ENCODE measurements at regions not wholly inside any gene's neighbourhood (a gene's known extent, or its start where the extent isn't known, plus 50 kb on each side); places are given as distances from the start of the nearest gene placed in this dataset.
"Not testable (repeated sequence)": the region's sequence is repeated elsewhere in the genome, so short reads cannot be mapped to it uniquely, and the experiment has no call there.

DNA sequence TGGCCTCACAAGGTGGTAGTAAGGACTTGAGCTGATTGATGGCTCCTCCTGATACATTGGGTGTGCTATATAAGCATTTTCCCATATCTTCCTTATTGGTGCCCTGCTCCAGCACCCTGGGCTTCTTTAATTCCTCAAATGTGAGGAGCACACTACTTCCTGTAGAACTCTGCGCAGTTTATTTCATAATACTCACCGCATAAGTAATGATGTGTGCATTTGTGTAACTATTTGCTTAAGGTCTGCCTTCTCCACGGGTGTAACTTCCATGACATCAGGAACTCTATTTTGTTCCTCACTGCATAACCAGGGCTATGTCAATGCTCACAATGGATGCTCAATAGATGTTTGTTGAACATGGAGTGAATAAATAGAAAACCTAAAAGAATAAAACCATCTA is 392.2 kb downstream of the SEC23A start:
- no peak for DNase-seq (ENCODE audit: low read depth in 2 of 2)

DNA sequence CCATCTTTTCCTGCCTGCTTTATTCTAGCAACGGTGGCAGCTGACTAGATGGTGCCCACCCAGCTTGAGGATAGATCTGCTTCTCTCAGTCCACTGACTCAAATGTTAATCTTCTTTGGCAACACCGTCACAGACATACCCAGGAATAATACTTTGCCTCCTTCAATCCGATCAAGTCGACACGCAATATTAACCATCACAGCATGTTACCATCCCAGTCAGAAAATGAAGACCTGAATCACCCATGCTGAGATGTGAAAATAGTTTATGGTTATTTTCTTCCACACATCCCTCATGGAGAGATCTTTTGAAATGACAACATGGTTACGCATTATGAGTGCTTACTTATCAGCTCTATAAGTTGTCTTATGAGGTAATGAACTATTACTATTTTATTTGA is 392.8 kb downstream of the SEC23A start:
- no peak for DNase-seq (ENCODE audit: low read depth in 2 of 2)

DNA sequence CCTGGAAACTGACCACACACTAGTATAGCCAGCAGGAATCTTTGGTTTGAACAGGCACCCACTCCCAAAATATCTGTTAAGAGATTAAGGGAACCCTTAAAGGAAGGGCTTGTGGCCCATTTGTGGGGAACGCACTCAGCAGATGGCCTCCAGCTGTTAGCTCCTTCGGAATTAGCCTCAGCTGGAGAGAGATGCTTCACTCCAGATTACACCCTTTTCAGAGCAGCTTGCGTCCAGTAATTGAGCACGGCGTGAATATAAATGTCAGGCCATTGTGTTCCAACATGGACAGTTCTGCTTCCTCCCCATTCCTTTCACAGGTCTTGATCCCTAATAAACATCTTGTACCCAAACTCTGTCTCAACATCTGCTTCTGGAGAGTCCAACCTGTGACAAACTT is 397.8 kb downstream of the SEC23A start:
- DNase-seq (ENCODE audit: low read depth in 2 of 2): no peak

DNA sequence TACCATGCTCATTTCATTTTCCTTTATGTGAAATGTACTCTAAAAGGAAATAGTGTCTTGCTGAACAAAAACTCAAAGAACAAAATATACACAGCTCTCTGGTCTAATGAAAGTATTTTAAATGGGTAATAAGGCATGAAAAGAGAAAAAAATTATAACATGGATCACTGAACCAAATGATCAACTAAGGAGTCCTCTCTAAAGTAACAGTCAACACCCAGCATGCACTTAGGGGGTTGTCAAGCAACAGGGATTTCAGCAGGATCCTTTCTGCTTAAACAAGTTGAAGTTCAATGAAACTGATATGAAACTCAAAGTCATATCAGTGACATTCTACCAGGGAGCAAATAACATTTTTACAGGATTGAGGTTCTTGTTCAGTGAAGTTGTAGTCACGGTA is 398.8 kb downstream of the SEC23A start:
- DNase-seq (ENCODE audit: low read depth in 2 of 2): no peak

DNA sequence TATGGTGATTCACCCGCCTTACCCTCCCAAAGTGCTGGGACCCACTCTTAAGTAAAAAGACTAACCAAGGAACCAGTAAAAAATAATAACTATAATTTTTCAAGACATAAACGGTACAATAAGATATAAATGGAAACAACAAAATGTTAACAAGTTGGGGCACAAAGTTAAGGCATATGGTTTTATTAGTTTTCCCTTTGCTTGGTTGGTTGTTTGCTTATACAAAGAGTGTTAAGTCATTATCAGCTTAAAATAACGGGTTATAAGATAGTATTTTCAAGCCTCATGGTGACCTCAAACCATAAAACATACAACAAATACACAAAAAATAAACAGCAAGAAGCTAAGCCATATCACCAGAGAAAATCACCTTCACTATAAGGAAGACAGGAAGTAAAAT is 406.1 kb downstream of the SEC23A start:
- no peak for DNase-seq (ENCODE audit: low read depth in 2 of 2)

DNA sequence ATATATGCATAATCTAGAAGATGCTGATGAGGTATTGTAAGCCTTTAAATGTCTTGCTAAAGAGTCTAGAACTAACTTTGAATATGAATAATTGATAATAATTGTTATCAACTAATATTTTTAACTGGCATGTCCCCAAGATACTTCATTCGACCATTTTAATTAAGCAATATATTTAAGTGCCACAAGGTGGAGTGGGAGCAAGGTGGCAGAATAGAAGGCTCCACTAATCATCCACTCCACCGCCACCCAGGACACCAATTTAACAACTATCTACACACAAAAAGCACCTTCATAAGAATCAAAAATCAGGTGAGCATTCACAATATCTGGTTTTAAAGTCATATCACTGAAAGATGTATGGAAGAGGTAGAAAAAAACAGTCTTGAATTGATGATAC is 409.6 kb downstream of the SEC23A start:
- no peak for DNase-seq (ENCODE audit: low read depth in 2 of 2)

DNA sequence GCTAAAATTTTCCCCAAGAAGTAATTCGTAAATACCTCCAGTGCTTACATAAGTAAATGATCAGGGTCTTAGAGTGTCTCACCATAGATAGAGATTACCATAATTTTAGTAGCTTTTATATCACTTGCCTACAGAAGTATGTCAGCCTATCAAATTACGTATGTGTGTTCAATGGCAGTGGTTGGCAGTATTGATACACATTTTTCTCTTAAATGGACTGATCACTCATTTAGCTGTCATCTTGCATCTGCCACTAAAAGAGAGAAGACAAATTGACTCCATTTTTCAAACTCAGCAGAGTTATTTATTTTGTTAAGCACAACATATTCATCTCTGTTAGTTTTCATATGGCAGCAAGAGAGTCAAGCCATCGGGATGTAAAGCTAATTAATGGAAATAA is 413.1 kb upstream of the CLEC14A start:
- no peak for DNase-seq (ENCODE audit: low read depth in 2 of 2)

DNA sequence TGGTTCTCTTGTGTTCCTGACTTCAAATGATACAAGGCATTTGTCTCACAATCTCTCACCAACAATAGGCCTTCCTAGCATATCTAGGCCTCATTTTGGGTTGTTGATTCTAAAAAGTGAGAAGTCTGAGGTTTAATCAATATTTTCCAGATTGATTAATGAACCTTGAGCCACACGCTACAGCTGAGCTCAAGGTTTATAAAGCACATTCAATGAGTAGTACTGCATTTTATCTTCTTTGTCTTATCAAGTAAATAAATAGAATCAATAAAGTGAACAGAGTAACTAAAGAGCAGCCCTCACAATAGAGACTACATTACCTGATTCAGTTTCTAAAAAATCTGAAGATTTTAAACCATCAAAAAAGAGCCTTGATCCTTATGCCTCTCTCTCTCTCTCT is 407.5 kb upstream of the CLEC14A start:
- DNase-seq (ENCODE audit: low read depth in 2 of 2): no peak

DNA sequence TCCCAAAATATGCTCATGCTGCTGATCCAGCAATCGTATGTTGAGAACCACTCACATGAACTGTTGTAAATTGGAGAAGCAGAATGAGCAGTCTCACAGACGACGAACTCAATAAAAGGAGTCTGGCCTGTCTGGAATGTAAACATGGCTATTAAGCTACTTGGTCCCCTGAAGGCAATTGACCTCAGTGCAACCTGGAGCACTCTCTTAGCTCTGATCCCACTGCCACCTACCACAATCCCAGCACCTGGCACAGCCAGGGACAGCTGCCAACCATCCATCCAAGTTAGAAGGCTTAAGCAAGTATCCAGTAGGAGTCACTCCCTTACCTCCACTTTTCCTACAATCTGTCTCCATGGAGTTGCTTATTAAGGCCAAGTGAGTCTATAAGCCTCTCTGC is 406.9 kb upstream of the CLEC14A start:
- DNase-seq (ENCODE audit: low read depth in 2 of 2): no peak

DNA sequence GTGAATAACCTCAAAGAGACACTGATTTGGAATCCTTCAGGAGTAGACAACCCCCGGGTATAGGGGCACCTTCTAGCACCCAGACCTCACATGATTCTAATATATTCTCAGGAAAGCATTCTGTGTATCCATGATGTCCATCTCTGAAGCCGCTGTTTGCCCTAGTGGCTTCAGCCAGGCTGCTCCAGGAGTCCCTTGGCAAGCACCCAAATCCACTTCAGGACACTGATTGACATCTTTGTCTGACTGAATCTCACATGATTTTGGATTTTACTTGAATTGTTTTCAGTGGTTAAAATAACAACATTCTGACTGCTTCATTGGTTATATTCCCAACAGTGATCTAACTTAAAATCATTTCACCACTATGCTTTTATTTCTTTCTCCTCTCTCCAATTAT is 390.5 kb upstream of the CLEC14A start:
- DNase-seq (ENCODE audit: low read depth in 2 of 2): no peak

DNA sequence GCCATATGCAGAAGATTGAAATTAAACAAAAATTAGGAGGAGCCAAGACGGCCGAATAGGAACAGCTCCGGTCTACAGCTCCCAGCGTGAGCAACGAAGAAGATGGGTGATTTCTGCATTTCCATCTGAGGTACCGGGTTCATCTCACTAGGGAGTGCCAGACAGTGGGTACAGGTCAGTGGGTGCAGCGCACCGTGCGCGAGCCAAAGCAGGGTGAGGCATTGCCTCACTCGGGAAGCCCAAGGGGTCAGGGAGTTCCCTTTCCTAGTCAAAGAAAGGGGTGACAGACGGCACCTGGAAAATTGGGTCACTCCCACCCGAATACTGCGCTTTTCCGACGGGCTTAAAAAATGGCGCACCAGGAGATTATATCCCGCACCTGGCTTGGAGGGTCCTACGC is 379.0 kb upstream of the CLEC14A start:
- not testable (repeated sequence) for DNase-seq (ENCODE audit: low read depth in 2 of 2)

DNA sequence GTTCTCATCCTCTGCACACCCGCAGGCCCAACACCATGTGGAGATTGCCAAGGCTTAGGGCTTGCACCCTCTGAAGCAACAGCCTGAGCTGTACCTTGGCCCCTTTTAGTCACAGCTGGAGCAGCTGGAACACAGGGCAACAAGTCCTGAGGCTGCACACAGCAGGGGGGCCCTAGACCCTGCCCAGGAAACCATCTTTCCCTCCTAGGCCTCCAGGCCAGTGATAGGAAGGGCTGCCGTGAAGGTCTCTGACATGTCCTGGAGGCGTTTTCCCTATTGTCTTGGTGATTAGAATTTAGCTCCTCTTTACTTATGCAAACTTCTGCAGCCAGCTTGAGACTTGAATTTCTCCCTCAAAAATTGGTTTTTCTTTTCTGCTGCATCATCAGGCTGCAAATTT is 373.5 kb upstream of the CLEC14A start:
- DNase-seq (ENCODE audit: low read depth in 2 of 2): no peak

DNA sequence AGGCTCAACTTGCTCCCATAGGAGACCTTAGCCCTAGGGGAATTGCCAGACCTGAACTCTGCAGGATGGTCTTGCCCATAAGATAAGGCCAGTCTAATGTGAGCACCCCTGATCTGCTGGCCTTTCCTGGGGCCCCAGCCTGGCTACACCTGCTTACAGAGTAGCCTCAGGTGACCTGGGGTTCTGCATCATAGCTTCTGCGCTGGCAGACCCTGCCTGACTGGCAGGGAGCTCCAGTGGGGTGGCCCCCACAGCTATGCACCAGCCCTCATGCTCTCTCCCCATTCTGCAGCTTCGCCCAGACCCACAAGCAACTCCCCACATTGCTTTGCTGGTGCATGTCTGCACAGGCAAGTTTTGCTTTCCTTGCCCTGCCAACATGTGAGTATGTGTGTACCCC is 371.3 kb upstream of the CLEC14A start:
- DNase-seq (ENCODE audit: low read depth in 2 of 2): no peak

DNA sequence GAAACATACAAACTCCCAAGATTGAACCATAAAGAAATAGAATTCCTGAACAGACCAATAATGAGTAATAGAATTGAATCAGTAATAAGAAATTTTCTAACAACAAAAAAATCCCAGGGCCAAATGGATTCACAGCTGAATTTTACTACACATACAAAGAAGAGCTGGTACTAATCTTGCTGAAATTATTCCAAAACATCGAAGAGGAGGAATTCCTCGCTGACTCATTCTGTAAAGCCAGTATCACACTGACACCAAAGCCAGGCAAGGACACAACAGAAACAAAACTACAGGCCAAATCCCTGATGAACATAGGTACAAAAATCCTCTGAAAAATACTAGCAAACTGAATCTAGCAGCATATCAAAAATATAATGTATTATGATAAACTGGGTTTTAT is 367.8 kb upstream of the CLEC14A start:
- no peak for DNase-seq (ENCODE audit: low read depth in 2 of 2)

DNA sequence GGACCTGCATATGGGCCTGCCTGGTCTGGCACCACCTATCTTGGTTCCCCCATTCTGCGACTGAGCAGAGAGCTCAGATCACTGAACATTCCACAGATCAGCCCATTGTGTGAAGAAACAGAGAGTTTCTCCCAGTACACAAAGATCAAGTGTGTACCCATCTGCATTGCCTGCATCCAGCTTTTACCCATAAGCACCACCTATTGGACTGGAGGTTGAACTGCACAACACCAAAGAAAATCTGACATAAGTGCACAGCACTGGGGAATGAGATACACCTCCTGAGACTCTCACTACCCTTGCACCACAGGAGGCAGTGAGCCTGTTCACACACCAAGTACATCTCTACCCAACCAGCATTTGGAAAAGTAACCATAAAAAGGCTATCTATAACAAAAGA is 362.6 kb upstream of the CLEC14A start:
- DNase-seq (ENCODE audit: low read depth in 2 of 2): no peak

DNA sequence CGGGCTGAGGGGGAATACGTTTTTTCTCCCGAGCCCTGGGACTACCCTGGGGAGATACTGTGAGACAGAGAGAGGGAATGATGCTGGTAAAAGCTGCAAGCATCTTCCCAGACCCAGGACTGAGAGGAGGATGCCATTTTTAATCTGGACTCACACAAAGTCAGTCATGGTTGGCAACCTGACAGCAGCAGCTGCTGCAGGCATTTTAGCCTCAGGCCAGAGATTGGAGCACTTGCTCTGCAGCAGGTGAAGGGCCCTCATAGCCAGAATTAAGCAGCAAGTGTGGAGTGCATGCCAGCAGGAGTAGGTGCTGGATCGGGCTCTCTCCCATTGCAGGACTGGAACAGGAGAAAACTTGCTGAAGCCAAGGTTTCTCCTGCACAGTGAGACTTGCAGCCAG is 361.1 kb upstream of the CLEC14A start:
- no peak for DNase-seq (ENCODE audit: low read depth in 2 of 2)

DNA sequence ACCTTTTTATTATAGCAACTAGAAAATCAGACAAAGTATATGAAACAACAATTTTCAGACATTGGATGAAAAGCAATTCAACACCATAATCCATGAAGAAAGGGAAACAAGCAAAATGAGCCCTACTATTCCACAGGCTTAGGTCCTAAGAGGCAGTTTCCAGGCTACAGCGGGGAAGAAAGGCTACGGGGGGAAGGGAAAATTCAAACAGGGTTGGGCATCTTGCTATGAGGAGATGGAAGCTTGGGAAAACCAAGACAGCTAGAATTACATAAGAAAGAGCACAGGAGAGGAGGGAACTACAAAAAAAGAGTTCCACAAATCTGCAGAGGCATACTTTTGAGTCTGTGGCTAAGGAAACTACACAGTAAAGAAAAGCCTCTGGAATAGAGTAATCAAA is 356.0 kb upstream of the CLEC14A start:
- DNase-seq (ENCODE audit: low read depth in 2 of 2): no peak

DNA sequence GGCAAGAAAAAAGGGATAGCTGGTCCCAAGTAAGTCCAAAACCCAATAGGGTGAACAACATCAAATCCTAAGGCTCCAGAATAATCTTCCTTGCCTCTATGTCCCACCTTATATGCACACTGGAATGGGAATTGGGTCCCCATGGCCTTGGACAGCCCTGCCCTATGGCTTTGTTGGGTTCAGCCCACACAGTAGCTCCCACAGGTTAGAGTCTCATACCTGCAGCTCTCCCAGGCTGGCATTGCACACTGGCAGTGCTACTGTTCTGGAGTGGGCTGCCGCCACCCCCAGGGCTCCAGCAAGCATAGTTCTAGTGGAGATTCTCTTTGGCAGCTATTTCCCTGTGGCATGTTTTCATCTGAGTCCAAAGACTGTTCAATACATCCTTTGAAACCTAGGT is 352.4 kb upstream of the CLEC14A start:
- DNase-seq (ENCODE audit: low read depth in 2 of 2): no peak

DNA sequence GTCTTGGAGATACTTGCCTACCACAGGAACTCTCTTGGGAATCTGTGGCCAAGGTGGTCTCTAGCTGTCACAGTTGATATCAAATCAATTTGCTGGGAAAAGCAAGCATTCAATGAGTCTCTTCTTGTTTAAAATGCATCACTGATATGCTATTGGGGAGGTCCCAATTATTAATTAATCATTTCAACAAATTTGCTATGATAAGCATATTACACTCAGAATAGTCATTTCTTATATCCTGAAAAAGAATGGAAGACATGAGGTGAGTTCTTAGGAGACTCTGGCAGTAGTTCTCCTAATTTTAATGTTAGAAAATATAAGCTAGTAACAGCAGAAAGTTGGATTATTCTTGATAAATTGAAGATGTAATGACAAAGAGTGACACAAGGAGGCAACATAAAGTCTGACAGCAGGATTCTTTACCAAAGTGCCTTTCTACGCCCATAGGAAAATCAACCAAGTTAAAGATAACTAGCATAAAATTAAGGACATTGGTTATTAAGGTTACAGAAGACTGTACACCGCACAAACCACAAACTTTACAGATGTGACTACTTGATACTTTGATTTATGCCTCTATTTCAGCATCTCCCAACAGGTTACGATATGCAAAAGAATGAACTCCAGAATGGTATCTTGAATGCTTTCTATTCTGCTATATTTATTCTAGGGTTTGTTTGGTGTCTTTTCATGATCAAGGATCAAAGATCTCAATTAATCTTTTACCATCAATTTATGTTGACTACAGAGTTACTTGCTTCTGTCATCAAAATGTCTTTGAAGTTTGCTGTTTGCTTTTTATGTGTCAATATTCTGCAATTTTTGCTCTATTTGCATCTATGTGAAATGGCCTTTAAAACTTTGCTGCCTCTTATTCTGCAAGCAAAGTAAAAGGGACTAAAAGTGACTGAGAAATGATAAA is 349.6 kb upstream of the CLEC14A start:
- no peak for DNase-seq (ENCODE audit: low read depth in 2 of 2)

DNA sequence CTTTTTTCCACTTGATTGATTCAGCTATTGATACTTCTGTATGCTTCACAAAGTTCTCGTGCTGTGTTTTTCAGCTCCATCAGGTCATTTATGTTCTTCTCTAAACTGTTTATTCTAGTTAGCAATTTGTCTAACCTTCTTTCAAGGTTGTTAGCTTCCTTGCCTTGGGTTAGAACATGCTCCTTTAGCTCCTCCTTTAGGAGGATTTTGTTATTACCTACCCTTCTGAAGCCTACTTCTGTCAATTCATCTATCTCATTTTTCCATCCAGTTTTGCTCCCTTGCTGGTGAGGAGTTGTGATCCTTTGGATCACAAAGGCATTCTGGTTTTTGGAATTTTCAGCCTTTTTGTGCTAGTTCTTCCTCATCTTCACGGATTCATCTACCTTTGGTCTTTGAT is 344.7 kb upstream of the CLEC14A start:
- not testable (repeated sequence) for DNase-seq (ENCODE audit: low read depth in 2 of 2)

DNA sequence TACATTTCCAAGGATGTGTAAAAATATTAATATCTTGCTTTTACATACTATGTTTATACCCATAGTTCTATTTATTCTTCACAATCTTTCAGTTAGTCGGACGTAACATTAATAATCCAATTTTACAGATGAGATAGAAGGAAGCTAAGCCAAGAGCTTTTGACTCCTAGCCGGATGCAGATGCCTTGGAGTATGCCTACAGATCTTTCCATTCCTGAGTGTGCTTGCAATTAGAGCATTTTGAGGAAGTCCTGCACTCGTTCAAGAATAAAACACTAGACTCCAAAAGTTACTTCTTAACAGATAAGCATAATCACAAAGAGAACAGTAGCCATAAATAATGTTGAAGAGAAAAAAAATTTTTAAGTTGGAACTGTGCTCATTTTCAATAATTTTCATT is 337.6 kb upstream of the CLEC14A start:
- DNase-seq (ENCODE audit: low read depth in 2 of 2): no peak

DNA sequence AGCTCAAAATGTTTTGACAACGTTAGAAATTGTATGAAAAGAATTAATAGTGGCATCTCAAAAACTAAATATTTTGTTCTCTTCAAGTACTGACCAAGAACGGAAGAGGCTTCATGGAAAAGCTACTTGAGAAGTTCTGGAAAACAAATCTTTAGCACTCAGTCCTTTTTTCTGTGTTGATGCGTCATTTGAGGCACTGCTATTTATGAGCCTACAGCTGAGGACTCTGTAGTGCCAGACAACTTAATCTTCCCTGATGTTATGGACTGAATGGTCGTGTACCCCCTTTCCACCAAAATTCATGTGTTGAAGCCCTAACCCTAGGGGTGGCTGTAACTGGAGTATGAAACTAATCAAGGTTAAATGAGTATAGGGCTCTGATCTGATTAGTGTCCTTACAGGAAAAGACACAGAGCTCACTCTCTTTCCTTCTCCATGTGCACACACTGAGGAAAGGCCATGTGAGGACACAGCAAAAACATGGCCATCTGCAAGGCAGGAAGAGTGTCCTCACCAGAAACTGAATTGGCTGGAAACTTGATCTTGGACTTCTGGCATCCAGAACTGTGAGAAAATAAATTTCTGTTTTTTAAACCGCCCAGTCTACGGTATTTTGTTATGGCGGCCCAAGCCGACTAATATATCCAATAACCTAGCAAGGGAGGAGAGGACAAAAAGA is 337.0 kb upstream of the CLEC14A start:
- DNase-seq (ENCODE audit: low read depth in 2 of 2): no peak

DNA sequence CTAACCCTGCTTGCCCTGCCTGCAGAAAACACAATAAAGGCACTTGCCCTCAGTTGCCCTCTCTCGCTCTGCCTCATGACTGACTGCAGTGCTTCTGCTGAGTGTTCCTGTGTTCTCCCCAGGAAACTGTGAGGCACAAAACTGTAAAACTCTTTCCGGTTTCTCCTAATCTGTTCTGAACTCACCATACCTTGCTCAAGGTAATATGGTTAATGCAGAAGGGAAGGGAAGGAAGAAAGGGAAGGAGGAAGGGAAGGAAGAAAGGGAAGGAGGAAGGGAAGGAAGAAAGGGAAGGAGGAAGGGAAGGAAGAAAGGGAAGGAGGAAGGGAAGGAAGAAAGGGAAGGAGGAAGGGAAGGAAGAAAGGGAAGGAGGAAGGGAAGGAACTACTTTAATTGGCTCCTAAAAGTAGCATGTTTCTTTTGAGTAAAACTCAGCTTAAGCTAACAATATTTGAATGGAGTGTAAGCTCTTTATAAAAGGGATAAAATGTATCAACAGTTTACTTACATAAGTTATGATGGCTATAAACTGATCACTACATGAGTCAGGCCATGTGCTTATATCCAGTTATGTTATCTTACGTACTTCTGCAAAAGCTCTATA is 334.0 kb upstream of the CLEC14A start:
- DNase-seq (ENCODE audit: low read depth in 2 of 2): no peak
